Lung (tissue), 11 donors: ENCODE measurements at regions not wholly inside any gene's neighbourhood (a gene's known extent, or its start where the extent isn't known, plus 50 kb on each side); places are given as distances from the start of the nearest gene placed in this dataset.

Experiments used
- ATAC-seq: fragments of 200-7000 bp; cut with Tn5 transposase; one replicate; pipeline ENCODE4 v1.9.1; 2020; ENCODE audit warnings: moderate number of reproducible peaks; ENCODE audit not compliant: insufficient read depth, low FRiP score
- DNase-seq, 3 donors: peaks; one replicate each; pipeline ENCODE4 v3.0.0-alpha.2; 2013 to 2017
- H3K27ac ChIP-seq, 2 donors: one replicate each; pipeline ENCODE4 v1.5.1; 2013; ENCODE audit warnings: mild to moderate bottlenecking in 2 of 2, moderate library complexity in 2 of 2, control low read depth in 1 of 2, inconsistent platforms in 1 of 2, low read depth in 1 of 2, low read length in 1 of 2
- H3K27me3 ChIP-seq, 3 donors: one replicate each; pipeline ENCODE4 v1.5.1; 2013; ENCODE audit warnings: low read length in 2 of 3; ENCODE audit not compliant: control insufficient read depth in 3 of 3, insufficient read depth in 3 of 3
- H3K36me3 ChIP-seq, 4 donors: one replicate each; pipeline ENCODE4 v1.5.1; 2013; ENCODE audit warnings: low read length in 4 of 4, mild to moderate bottlenecking in 1 of 4, moderate library complexity in 1 of 4; ENCODE audit not compliant: control insufficient read depth in 4 of 4, insufficient read depth in 4 of 4
- H3K4me1 ChIP-seq, 5 donors: one replicate each; pipeline ENCODE4 v1.5.1; 2013; ENCODE audit warnings: low read length in 5 of 5, mild to moderate bottlenecking in 2 of 5, moderate library complexity in 1 of 5; ENCODE audit not compliant: control insufficient read depth in 5 of 5, insufficient read depth in 5 of 5
- H3K4me3 ChIP-seq: one replicate; pipeline ENCODE4 v1.5.1; 2013; ENCODE audit warnings: mild to moderate bottlenecking, control low read depth, moderate library complexity
- H3K9ac ChIP-seq, 2 donors: one replicate each; pipeline ENCODE4 v1.5.1; 2013; ENCODE audit warnings: low read length in 2 of 2, control low read depth in 1 of 2; ENCODE audit not compliant: insufficient read depth in 1 of 2
- H3K9me3 ChIP-seq, 4 donors: one replicate each; pipeline ENCODE4 v1.5.1; 2013; ENCODE audit warnings: low read length in 3 of 4, mild to moderate bottlenecking in 1 of 4, moderate library complexity in 1 of 4; ENCODE audit not compliant: control insufficient read depth in 4 of 4, insufficient read depth in 3 of 4
- CTCF ChIP-seq: IDR thresholded peaks from 2 replicates; pipeline ENCODE4 v1.5.1; 2012; ENCODE audit warnings: mild to moderate bottlenecking; ENCODE audit errors: control extremely low read depth, extremely low read depth
- WGBS, 2 donors: extraction: QIAGEN DNeasy Blood & Tissue Kit; methylation state at CpG; one replicate each; pipeline ENCODE4 v1.1.7; 2013; 5-methylcytosine and 5-hydroxymethylcytosine counted together
- donor health status: control.
- donor health status: control.
- donor health status: Bipolar disorder and iron deficiency.
- donor health status: healthy.
- donor health status: DM: yes; HTN: yes; CAD: no.

- Histone ChIP-seq H3K27ac (no peak overlapping the region), H3K9me3 (no peaks in the 10 kb centered on the region), H3K27me3 (no peaks in the 10 kb centered on the region), H3K4me3 (no peak overlapping the region), H3K36me3 (no peaks in the 10 kb centered on the region), H3K9ac (no peak overlapping the region), H3K4me1 (peaks cover 0 to 42% (median 0%) of the 10 kb centered on the region in 5 donors)
- DNase-seq, result no peak
- no peak for TF ChIP-seq CTCF
- 65 to 79% methylated on average over 4 of the region's 4 CpGs for WGBS, 2 donors
- ATAC-seq, result no peak
These were observed 321.6 kb upstream of the ITGA1 start for GRCh38 chr5:52466113-52466512.

GRCh38 chr5:52466749-52467520 is 320.8 kb upstream of the ITGA1 start:
- H3K9ac ChIP-seq, result no peak overlapping the region
- ATAC-seq, result no peak
- DNase-seq, result peak; percentile 33 to 70 (median 66)
- H3K4me3 ChIP-seq, result no peak overlapping the region
- no peak for TF ChIP-seq CTCF
- no peaks in the 10 kb centered on the region for H3K9me3 ChIP-seq
- WGBS, 2 donors, result 81 to 86% methylated on average over 7 of the region's 7 CpGs
- H3K36me3 ChIP-seq, result no peaks in the 10 kb centered on the region
- H3K27ac ChIP-seq, result no peak overlapping the region
- no peaks in the 10 kb centered on the region for H3K27me3 ChIP-seq
- peaks cover 0 to 42% (median 0%) of the 10 kb centered on the region in 5 donors for H3K4me1 ChIP-seq

- 63 to 81% methylated on average over 1 of the region's 1 CpG for WGBS, 2 donors
- no peak overlapping the region for H3K9ac ChIP-seq
- no peak overlapping the region for H3K4me3 ChIP-seq
- H3K36me3 ChIP-seq, result no peaks in the 10 kb centered on the region
- H3K9me3 ChIP-seq, result no peaks in the 10 kb centered on the region
- DNase-seq, result peak; percentile 72 to 95 (median 95)
- H3K27ac ChIP-seq, result no peak overlapping the region
- no peak for TF ChIP-seq CTCF
- no peaks in the 10 kb centered on the region for H3K27me3 ChIP-seq
- H3K4me1 ChIP-seq, result peaks cover 0 to 42% (median 0%) of the 10 kb centered on the region in 5 donors
- no peak for ATAC-seq
These were observed 318.7 kb upstream of the ITGA1 start for GRCh38 chr5:52468976-52469375.

- Histone ChIP-seq H3K27me3 (no peaks in the 10 kb centered on the region), H3K4me1 (peaks cover 0 to 42% (median 0%) of the 10 kb centered on the region in 5 donors), H3K9ac (no peak overlapping the region), H3K36me3 (no peaks in the 10 kb centered on the region), H3K4me3 (no peak overlapping the region), H3K27ac (no peak overlapping the region), H3K9me3 (no peaks in the 10 kb centered on the region)
- DNase-seq (peak; percentile 73 to 88 (median 86)), ATAC-seq (peak; percentile 31)
- 48 to 59% methylated on average over 5 of the region's 5 CpGs for WGBS, 2 donors
- TF ChIP-seq CTCF, result no peak
These were observed 318.3 kb upstream of the ITGA1 start for GRCh38 chr5:52469420-52469819.
